ENCODE measurements at regions not wholly inside any gene's neighbourhood (a gene's known extent, or its start where the extent isn't known, plus 50 kb on each side); places are given as distances from the start of the nearest gene placed in this dataset.
A peak's percentile ranks its signal among the peaks of the same experiment; 100 is the strongest.

DNA sequence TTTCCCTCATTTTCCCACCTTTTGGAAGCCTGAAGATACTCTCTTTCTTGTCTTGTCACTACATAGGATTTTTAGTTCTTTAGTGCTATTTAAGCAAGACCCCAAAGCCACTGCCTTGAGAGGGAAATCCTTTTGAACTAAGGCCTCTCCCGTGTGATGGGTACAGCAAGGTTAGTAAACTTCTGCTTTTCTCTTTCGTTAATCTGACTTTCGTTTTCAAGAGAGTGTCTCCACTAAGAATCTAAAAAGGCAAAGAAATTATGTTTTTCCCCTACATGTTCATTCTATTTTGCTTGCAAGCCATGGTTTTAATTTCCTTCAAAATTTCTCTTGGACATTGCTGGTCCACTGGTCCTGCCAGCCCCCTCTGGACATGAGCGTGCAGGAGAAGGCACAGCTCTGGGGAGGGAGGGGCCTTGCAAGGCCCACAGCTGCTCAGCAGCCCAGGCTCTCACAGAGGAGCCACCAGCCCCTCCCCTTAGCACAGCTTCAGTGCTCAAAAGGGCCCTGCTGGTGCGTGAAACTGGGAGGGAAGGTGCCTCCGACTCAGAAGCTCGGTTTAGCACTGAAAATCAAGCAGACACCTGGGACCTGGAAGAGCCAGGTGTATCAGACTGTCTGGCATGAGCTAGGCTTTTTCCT, 210.9 kb upstream of the GALNT2 start:
- no peaks in the 10 kb centered on the region for H3K79me1 ChIP-seq (ENCODE audit: low read depth, low read length)
- DNase-seq (ENCODE audit: low spot score), result no peak
- H2BK120ac ChIP-seq (ENCODE audit: low read depth, low read length), result no peak overlapping the region
- peak overlapping the region; percentile 46 for H3K18ac ChIP-seq (ENCODE audit: low read length)
- no peak overlapping the region for H3K4me2 ChIP-seq (ENCODE audit: insufficient read depth, low read length, poor library complexity, severe bottlenecking)
- no peak overlapping the region for H3K27ac ChIP-seq (replicated peaks; ENCODE audit: low read length)
- WGBS, 2 donors (ENCODE audit: extremely low coverage in 2 of 2, insufficient read length in 2 of 2, insufficient replicate concordance in 1 of 2), result no CpG with 5 or more reads among the region's 7 CpGs
- H3K27me3 ChIP-seq (ENCODE audit: control insufficient read depth in 3 of 3, insufficient read depth in 3 of 3, low read depth in 1 of 3, low read length in 3 of 3), result peaks cover 0 to 23% (median 0%) of the 10 kb centered on the region in 3 experiments
- H3K14ac ChIP-seq (ENCODE audit: low read length), result no peak overlapping the region
- no peak overlapping the region for H4K8ac ChIP-seq (ENCODE audit: low read depth, low read length)
- no peaks in the 10 kb centered on the region for H3K36me3 ChIP-seq (replicated peaks in 1 of 2; ENCODE audit: control insufficient read depth in 2 of 2, insufficient read depth in 2 of 2, low read length in 2 of 2)
- H3K9ac ChIP-seq (ENCODE audit: low read depth, low read length, poor library complexity), result no peak overlapping the region
- no peak overlapping the region for H2BK15ac ChIP-seq (ENCODE audit: low read length)
- H3K4ac ChIP-seq (ENCODE audit: low read length), result no peak overlapping the region
- H3K4me3 ChIP-seq (ENCODE audit: low read length in 2 of 2), result no peak overlapping the region
- H2BK5ac ChIP-seq (ENCODE audit: low read length), result no peak overlapping the region
- no peak overlapping the region for H2AFZ ChIP-seq (ENCODE audit: low read length)
- no peaks in the 10 kb centered on the region for H3K9me3 ChIP-seq (replicated peaks in 1 of 2; ENCODE audit: control insufficient read depth in 2 of 2, insufficient read depth in 1 of 2, low read depth in 1 of 2, low read length in 2 of 2)
- H2BK12ac ChIP-seq (ENCODE audit: low read length), result no peak overlapping the region
- no peak overlapping the region for H4K91ac ChIP-seq (ENCODE audit: low read depth, low read length, poor library complexity)
- H2AK5ac ChIP-seq (ENCODE audit: low read depth, low read length), result no peak overlapping the region
- H3K23ac ChIP-seq (ENCODE audit: low read depth, low read length, poor library complexity), result no peak overlapping the region
- H3K4me1 ChIP-seq (ENCODE audit: control insufficient read depth in 2 of 2, insufficient read depth in 1 of 2, low read depth in 1 of 2, low read length in 2 of 2), result no peaks in the 10 kb centered on the region

DNA sequence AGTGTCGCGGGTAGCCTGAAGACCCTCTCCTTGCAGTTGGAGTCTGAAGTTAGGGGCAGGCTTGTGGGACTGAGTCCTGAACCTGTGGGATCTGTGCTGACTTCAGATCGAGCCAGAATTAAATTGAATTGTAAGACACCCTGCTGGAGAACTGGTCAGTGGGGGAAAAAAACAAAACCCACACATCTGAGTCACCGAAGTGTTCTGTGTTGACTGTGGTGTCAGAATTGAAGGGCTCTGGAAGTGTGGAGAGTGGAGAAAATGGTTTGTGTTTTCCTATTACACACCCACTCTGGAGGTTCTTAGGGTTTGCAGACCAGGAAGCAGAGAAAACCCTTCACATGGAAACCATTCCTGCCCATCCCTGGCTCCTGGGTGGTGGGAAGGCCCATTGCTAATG, 209.5 kb upstream of the GALNT2 start:
- no peak overlapping the region for H3K14ac ChIP-seq (ENCODE audit: low read length)
- no peak overlapping the region for H3K4me3 ChIP-seq (ENCODE audit: low read length in 2 of 2)
- no peak overlapping the region for H2BK120ac ChIP-seq (ENCODE audit: low read depth, low read length)
- no peak overlapping the region for H3K4ac ChIP-seq (ENCODE audit: low read length)
- H3K4me1 ChIP-seq (ENCODE audit: control insufficient read depth in 2 of 2, insufficient read depth in 1 of 2, low read depth in 1 of 2, low read length in 2 of 2), result peaks cover 4 to 6% of the 10 kb centered on the region in 2 donors
- WGBS, 2 donors (ENCODE audit: extremely low coverage in 2 of 2, insufficient read length in 2 of 2, insufficient replicate concordance in 1 of 2), result no CpG with 5 or more reads among the region's 4 CpGs
- no peak overlapping the region for H4K91ac ChIP-seq (ENCODE audit: low read depth, low read length, poor library complexity)
- H2AFZ ChIP-seq (ENCODE audit: low read length), result no peak overlapping the region
- no peak overlapping the region for H2AK5ac ChIP-seq (ENCODE audit: low read depth, low read length)
- no peak overlapping the region for H2BK15ac ChIP-seq (ENCODE audit: low read length)
- no peak overlapping the region for H4K8ac ChIP-seq (ENCODE audit: low read depth, low read length)
- no peak for DNase-seq (ENCODE audit: low spot score)
- H3K9ac ChIP-seq (ENCODE audit: low read depth, low read length, poor library complexity), result no peak overlapping the region
- H3K18ac ChIP-seq (ENCODE audit: low read length), result no peak overlapping the region
- no peak overlapping the region for H3K27ac ChIP-seq (replicated peaks; ENCODE audit: low read length)
- H2BK5ac ChIP-seq (ENCODE audit: low read length), result no peak overlapping the region
- no peak overlapping the region for H3K23ac ChIP-seq (ENCODE audit: low read depth, low read length, poor library complexity)
- no peaks in the 10 kb centered on the region for H3K36me3 ChIP-seq (replicated peaks in 1 of 2; ENCODE audit: control insufficient read depth in 2 of 2, insufficient read depth in 2 of 2, low read length in 2 of 2)
- no peaks in the 10 kb centered on the region for H3K79me1 ChIP-seq (ENCODE audit: low read depth, low read length)
- no peak overlapping the region for H3K4me2 ChIP-seq (ENCODE audit: insufficient read depth, low read length, poor library complexity, severe bottlenecking)
- H3K27me3 ChIP-seq (ENCODE audit: control insufficient read depth in 3 of 3, insufficient read depth in 3 of 3, low read depth in 1 of 3, low read length in 3 of 3), result peaks cover 0 to 20% (median 0%) of the 10 kb centered on the region in 3 experiments
- H3K9me3 ChIP-seq (replicated peaks in 1 of 2; ENCODE audit: control insufficient read depth in 2 of 2, insufficient read depth in 1 of 2, low read depth in 1 of 2, low read length in 2 of 2), result no peaks in the 10 kb centered on the region
- H2BK12ac ChIP-seq (ENCODE audit: low read length), result no peak overlapping the region

DNA sequence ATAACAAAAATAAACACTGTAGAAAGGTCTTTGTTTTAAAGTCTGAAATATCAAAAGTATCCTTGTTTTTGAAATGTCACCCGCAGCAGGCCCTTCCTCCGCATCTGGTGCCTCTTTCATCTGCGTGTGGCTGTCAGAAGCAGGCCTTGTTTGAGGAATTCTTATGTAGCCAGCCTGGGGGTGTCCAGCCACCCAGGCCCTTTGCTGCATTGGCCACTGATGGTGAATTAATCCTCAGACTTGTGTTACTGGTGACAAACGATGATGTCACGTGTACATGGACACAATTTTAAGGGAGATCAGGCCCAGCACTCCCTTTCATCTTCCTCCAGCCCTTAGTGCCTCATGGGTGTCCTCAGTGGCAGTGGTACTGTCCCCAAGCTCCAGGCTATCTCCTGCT, 208.0 kb upstream of the GALNT2 start:
- H3K9me3 ChIP-seq (replicated peaks in 1 of 2; ENCODE audit: control insufficient read depth in 2 of 2, insufficient read depth in 1 of 2, low read depth in 1 of 2, low read length in 2 of 2), result no peaks in the 10 kb centered on the region
- no CpG with 5 or more reads among the region's 5 CpGs for WGBS, 2 donors (ENCODE audit: extremely low coverage in 2 of 2, insufficient read length in 2 of 2, insufficient replicate concordance in 1 of 2)
- DNase-seq (ENCODE audit: low spot score), result no peak

DNA sequence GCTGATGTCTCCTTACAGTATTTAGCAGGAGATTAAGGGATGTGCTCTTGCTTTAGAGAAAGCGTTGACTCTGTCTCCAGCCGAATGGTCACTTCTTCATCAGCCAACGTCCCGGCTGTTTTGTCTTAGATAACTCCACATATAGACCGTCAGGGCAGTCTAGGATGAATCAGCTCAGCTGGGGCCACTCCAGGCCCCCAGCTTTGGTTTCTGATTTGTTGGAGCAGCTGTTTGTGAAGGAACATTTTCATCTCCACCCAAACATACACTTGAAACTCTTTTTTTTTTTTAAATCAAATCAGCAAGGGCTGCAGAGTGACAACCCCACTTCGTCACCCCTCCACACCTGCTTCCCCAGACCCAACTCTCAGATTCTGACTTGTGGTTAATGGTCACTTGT, 206.1 kb upstream of the GALNT2 start:
- Histone ChIP-seq H3K9me3 (replicated peaks in 1 of 2; ENCODE audit: control insufficient read depth in 2 of 2, insufficient read depth in 1 of 2, low read depth in 1 of 2, low read length in 2 of 2) (no peaks in the 10 kb centered on the region), H3K9ac (ENCODE audit: low read depth, low read length, poor library complexity) (no peak overlapping the region), H3K4ac (ENCODE audit: low read length) (no peak overlapping the region), H2BK12ac (ENCODE audit: low read length) (no peak overlapping the region), H2BK15ac (ENCODE audit: low read length) (no peak overlapping the region), H3K27ac (replicated peaks; ENCODE audit: low read length) (no peak overlapping the region), H4K91ac (ENCODE audit: low read depth, low read length, poor library complexity) (no peak overlapping the region), H3K4me1 (ENCODE audit: control insufficient read depth in 2 of 2, insufficient read depth in 1 of 2, low read depth in 1 of 2, low read length in 2 of 2) (peaks cover 6 to 10% of the 10 kb centered on the region in 2 donors), H3K18ac (ENCODE audit: low read length) (no peak overlapping the region), H3K79me1 (ENCODE audit: low read depth, low read length) (no peaks in the 10 kb centered on the region), H3K23ac (ENCODE audit: low read depth, low read length, poor library complexity) (no peak overlapping the region), H3K4me3 (ENCODE audit: low read length in 2 of 2) (no peak overlapping the region), H3K27me3 (ENCODE audit: control insufficient read depth in 3 of 3, insufficient read depth in 3 of 3, low read depth in 1 of 3, low read length in 3 of 3) (peaks cover 0 to 5% (median 0%) of the 10 kb centered on the region in 3 experiments), H2AFZ (ENCODE audit: low read length) (no peak overlapping the region), H2BK5ac (ENCODE audit: low read length) (no peak overlapping the region), H3K14ac (ENCODE audit: low read length) (no peak overlapping the region), H3K36me3 (replicated peaks in 1 of 2; ENCODE audit: control insufficient read depth in 2 of 2, insufficient read depth in 2 of 2, low read length in 2 of 2) (no peaks in the 10 kb centered on the region), H4K8ac (ENCODE audit: low read depth, low read length) (no peak overlapping the region), H3K4me2 (ENCODE audit: insufficient read depth, low read length, poor library complexity, severe bottlenecking) (no peak overlapping the region), H2BK120ac (ENCODE audit: low read depth, low read length) (no peak overlapping the region), H2AK5ac (ENCODE audit: low read depth, low read length) (no peak overlapping the region)
- WGBS, 2 donors (ENCODE audit: extremely low coverage in 2 of 2, insufficient read length in 2 of 2, insufficient replicate concordance in 1 of 2), result no CpG with 5 or more reads among the region's 6 CpGs
- no peak for DNase-seq (ENCODE audit: low spot score)

More for the DNA sequence above, 208.0 kb upstream of the GALNT2 start:
- Histone ChIP-seq H2AFZ (ENCODE audit: low read length) (no peak overlapping the region), H4K8ac (ENCODE audit: low read depth, low read length) (no peak overlapping the region), H3K14ac (ENCODE audit: low read length) (no peak overlapping the region), H3K36me3 (replicated peaks in 1 of 2; ENCODE audit: control insufficient read depth in 2 of 2, insufficient read depth in 2 of 2, low read length in 2 of 2) (no peaks in the 10 kb centered on the region), H3K18ac (ENCODE audit: low read length) (no peak overlapping the region), H3K4me2 (ENCODE audit: insufficient read depth, low read length, poor library complexity, severe bottlenecking) (no peak overlapping the region), H3K4me1 (ENCODE audit: control insufficient read depth in 2 of 2, insufficient read depth in 1 of 2, low read depth in 1 of 2, low read length in 2 of 2) (peaks cover 6 to 9% of the 10 kb centered on the region in 2 donors), H3K4ac (ENCODE audit: low read length) (no peak overlapping the region), H3K27ac (replicated peaks; ENCODE audit: low read length) (no peak overlapping the region), H4K91ac (ENCODE audit: low read depth, low read length, poor library complexity) (no peak overlapping the region), H3K79me1 (ENCODE audit: low read depth, low read length) (no peaks in the 10 kb centered on the region), H3K9ac (ENCODE audit: low read depth, low read length, poor library complexity) (no peak overlapping the region), H2BK12ac (ENCODE audit: low read length) (no peak overlapping the region), H3K4me3 (ENCODE audit: low read length in 2 of 2) (no peak overlapping the region), H2BK5ac (ENCODE audit: low read length) (no peak overlapping the region), H2AK5ac (ENCODE audit: low read depth, low read length) (no peak overlapping the region), H2BK15ac (ENCODE audit: low read length) (no peak overlapping the region), H3K27me3 (ENCODE audit: control insufficient read depth in 3 of 3, insufficient read depth in 3 of 3, low read depth in 1 of 3, low read length in 3 of 3) (peaks cover 0 to 9% (median 0%) of the 10 kb centered on the region in 3 experiments), H3K23ac (ENCODE audit: low read depth, low read length, poor library complexity) (no peak overlapping the region), H2BK120ac (ENCODE audit: low read depth, low read length) (no peak overlapping the region)
